ENCODE measurements at regions not wholly inside any gene's neighbourhood (a gene's known extent, or its start where the extent isn't known, plus 50 kb on each side); places are given as distances from the start of the nearest gene placed in this dataset.
A peak's percentile ranks its signal among the peaks of the same experiment; 100 is the strongest.

- no peak for DNase-seq (ENCODE audit: extremely low read depth, low read depth)
- H3K4me3 ChIP-seq (replicated peaks; ENCODE audit: low read depth, low read length) = no peak overlapping the region
- TF ChIP-seq, protein P1, sequence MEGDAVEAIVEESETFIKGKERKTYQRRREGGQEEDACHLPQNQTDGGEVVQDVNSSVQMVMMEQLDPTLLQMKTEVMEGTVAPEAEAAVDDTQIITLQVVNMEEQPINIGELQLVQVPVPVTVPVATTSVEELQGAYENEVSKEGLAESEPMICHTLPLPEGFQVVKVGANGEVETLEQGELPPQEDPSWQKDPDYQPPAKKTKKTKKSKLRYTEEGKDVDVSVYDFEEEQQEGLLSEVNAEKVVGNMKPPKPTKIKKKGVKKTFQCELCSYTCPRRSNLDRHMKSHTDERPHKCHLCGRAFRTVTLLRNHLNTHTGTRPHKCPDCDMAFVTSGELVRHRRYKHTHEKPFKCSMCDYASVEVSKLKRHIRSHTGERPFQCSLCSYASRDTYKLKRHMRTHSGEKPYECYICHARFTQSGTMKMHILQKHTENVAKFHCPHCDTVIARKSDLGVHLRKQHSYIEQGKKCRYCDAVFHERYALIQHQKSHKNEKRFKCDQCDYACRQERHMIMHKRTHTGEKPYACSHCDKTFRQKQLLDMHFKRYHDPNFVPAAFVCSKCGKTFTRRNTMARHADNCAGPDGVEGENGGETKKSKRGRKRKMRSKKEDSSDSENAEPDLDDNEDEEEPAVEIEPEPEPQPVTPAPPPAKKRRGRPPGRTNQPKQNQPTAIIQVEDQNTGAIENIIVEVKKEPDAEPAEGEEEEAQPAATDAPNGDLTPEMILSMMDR (IDR thresholded peaks at IDR 0.05; ENCODE audit: low read depth, low read length, missing control alignments) = no peak
These were observed 76.0 kb downstream of the RFLNA start for GRCh38 chr12:124370851-124371250.

DNA sequence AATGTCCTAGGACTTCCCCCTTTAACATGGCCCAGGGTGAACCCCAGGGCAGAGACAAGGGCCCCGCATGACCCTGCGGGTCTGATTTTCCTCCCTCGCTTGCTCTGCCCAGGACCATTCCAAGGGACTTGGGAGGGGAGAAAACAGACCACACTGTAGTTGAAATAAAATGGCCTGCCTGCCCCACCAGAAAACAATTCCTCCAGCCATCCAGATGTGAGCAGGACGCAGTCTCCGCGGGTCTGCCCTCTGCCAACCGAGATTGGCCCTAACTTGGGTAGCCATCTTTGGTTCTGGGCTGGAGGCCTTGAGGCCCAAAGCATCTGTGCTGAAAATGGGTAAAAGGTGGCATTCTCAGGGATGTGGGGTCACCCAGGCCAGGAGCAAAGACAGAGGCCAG lies 75.5 kb downstream of the RFLNA start:
- no peak overlapping the region for H3K4me3 ChIP-seq (replicated peaks; ENCODE audit: low read depth, low read length)
- TF ChIP-seq, protein P1 (IDR thresholded peaks at IDR 0.05; ENCODE audit: low read depth, low read length, missing control alignments) = no peak
- DNase-seq (ENCODE audit: extremely low read depth, low read depth) = no peak

DNA sequence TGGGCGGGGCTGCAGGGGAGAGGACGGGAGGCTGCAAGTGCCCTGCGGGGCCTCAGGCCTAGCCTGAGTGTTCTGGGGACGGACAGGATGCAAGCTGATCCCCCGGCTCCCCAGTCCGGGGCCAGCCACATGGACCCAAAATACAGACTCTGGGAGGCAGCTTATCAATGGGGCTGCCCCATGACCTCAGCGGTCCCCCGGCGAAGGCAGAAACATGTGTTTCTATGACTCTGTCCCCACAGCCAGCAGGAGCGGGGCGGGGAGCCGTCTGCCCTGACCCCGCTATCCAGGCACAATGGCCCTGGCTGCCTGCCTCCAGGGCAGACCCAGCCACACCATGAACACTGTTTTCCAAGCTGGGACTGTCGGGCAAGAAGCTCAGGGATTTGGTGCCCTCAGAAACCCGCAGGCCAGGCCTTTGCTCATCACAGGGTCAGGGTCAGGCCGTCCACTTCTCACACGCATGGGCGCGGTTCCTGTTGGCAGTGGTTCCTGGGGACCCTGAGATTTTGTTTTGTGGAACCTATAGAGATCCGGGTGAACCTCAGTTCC lies 75.0 kb downstream of the RFLNA start:
- TF ChIP-seq, protein P1 (IDR thresholded peaks at IDR 0.05; ENCODE audit: low read depth, low read length, missing control alignments) = no peak

DNA sequence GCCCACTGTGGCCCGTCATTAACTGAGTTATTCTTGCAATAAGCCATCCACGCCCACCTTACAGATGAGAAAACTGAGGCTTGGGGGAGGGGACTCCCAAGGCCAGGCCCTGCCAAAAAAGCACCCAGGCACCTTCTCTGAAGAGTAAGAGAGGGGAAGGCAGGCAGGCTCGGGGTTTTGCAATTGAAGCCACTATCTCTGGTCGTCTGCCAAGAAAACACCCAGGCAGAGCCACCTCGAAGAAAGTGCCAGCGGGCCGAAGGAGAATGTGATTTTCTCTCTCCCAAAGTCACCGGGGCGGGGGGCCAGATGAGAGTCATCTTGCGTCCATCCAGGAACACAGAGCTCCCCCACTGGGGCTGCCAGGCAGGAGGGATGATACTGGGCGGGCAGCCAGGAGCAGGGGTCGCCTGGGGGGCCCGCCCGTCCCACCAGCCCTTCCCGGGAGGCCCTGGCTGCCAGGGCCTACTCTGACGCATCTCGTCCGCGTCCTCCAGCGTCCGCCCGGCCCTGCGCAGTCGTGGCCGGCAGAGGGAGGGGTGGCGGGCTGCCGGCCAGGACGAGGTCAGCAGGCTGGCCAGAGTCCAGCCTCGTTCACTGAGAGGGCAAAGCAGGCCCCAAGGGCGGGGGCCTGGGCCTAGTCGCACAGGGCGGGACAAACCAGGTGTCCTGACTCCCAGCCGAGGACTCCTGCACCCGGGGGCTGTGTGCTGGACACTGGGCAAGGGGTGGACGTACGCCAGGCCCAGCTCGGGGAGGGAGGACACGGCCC lies 74.3 kb downstream of the RFLNA start:
- DNase-seq (ENCODE audit: extremely low read depth, low read depth) = no peak
- TF ChIP-seq, protein P1 (IDR thresholded peaks at IDR 0.05; ENCODE audit: low read depth, low read length, missing control alignments) = peak; percentile 40
- H3K4me3 ChIP-seq (replicated peaks; ENCODE audit: low read depth, low read length) = no peak overlapping the region

More for the DNA sequence above, 75.0 kb downstream of the RFLNA start:
- no peak overlapping the region for H3K4me3 ChIP-seq (replicated peaks; ENCODE audit: low read depth, low read length)
- no peak for DNase-seq (ENCODE audit: extremely low read depth, low read depth)

GRCh38 chr12:124368421-124369032 lies 73.6 kb downstream of the RFLNA start:
- TF ChIP-seq, protein P1 (IDR thresholded peaks at IDR 0.05; ENCODE audit: low read depth, low read length, missing control alignments) = no peak
- DNase-seq (ENCODE audit: extremely low read depth, low read depth) = no peak
- H3K4me3 ChIP-seq (replicated peaks; ENCODE audit: low read depth, low read length) = no peak overlapping the region

- no peak for DNase-seq (ENCODE audit: extremely low read depth, low read depth)
- H3K4me3 ChIP-seq (replicated peaks; ENCODE audit: low read depth, low read length) = no peak overlapping the region
- TF ChIP-seq, protein P1 (IDR thresholded peaks at IDR 0.05; ENCODE audit: low read depth, low read length, missing control alignments) = no peak
These were observed 71.0 kb downstream of the RFLNA start for GRCh38 chr12:124365726-124366430.
